ENCODE measurements at regions not wholly inside any gene's neighbourhood (a gene's known extent, or its start where the extent isn't known, plus 50 kb on each side); places are given as distances from the start of the nearest gene placed in this dataset.

- Histone ChIP-seq H3K27ac (no peak overlapping the region), H3K36me3 (no peaks in the 10 kb centered on the region), H3K9me3 (peaks cover 0 to 8% (median 0%) of the 10 kb centered on the region in 11 donors), H3K4me3 (no peak overlapping the region), H3K27me3 (no peaks in the 10 kb centered on the region), H3K4me1 (peaks cover 0 to 5% (median 0%) of the 10 kb centered on the region in 9 donors)
- WGBS, 2 donors, result 83 to 86% methylated on average over 2 of the region's 2 CpGs
- intact Hi-C loops (cut with DNase I), result no loop called here
- no peak for ATAC-seq
- DNase-seq, result no peak
- TF ChIP-seq CTCF (IDR thresholded peaks at IDR 0.05), result no peak
Measured at GRCh38 chr13:90447034-90447733, 900.3 kb upstream of the MIR17HG start.

- DNase-seq, result no peak
- Histone ChIP-seq H3K27ac (no peak overlapping the region), H3K4me1 (peaks cover 0 to 5% (median 0%) of the 10 kb centered on the region in 9 donors), H3K36me3 (no peaks in the 10 kb centered on the region), H3K4me3 (no peak overlapping the region), H3K9me3 (peaks cover 0 to 8% (median 0%) of the 10 kb centered on the region in 11 donors), H3K27me3 (no peaks in the 10 kb centered on the region)
- ATAC-seq, result no peak
- no peak for TF ChIP-seq CTCF (IDR thresholded peaks at IDR 0.05)
- intact Hi-C loops (cut with DNase I), result no loop called here
Measured at GRCh38 chr13:90447734-90448101, 899.8 kb upstream of the MIR17HG start.

- Histone ChIP-seq H3K9me3 (peaks cover 0 to 8% (median 0%) of the 10 kb centered on the region in 11 donors), H3K4me1 (peaks cover 0 to 5% (median 0%) of the 10 kb centered on the region in 9 donors), H3K27ac (no peak overlapping the region), H3K36me3 (no peaks in the 10 kb centered on the region), H3K27me3 (no peaks in the 10 kb centered on the region), H3K4me3 (no peak overlapping the region)
- DNase-seq, result no peak
- 64 to 75% methylated on average over 2 of the region's 2 CpGs for WGBS, 2 donors
- no peak for ATAC-seq
- no peak for TF ChIP-seq CTCF (IDR thresholded peaks at IDR 0.05)
- intact Hi-C loops (cut with DNase I), result no loop called here
Measured at GRCh38 chr13:90448466-90449037, 898.9 kb upstream of the MIR17HG start.

GRCh38 chr13:90453342-90453741 lies 894.1 kb upstream of the MIR17HG start:
- intact Hi-C loops (cut with DNase I), result no loop called here
- 88 to 94% methylated on average over 3 of the region's 3 CpGs for WGBS, 2 donors
- H3K27ac ChIP-seq, result no peak overlapping the region
- no peak for ATAC-seq
- no peaks in the 10 kb centered on the region for H3K4me1 ChIP-seq
- no peak for TF ChIP-seq CTCF (IDR thresholded peaks at IDR 0.05)
- no peaks in the 10 kb centered on the region for H3K36me3 ChIP-seq
- no peaks in the 10 kb centered on the region for H3K27me3 ChIP-seq
- peaks cover 0 to 4% (median 0%) of the 10 kb centered on the region in 11 donors for H3K9me3 ChIP-seq
- no peak for DNase-seq
- no peak overlapping the region for H3K4me3 ChIP-seq

Measured in heart right ventricle (tissue), 16 donors.